Tibial nerve (tissue), 3 donors: ENCODE measurements at regions not wholly inside any gene's neighbourhood (a gene's known extent, or its start where the extent isn't known, plus 50 kb on each side); places are given as distances from the start of the nearest gene placed in this dataset.

Experiments used
- CTCF ChIP-seq, 5 experiments: fragments of 200-600 bp in 3 of 5; fragments of 450-650 bp in 2 of 5; sonication (generic) in 3 of 5; IDR thresholded peaks; one replicate each; pipeline ENCODE4 v1.5.1; 2016 to 2019; ENCODE audit warnings: antibody characterized with exemption in 5 of 5, mild to moderate bottlenecking in 3 of 5, moderate library complexity in 2 of 5
- POLR2A ChIP-seq, 2 donors: fragments of 450-650 bp; IDR thresholded peaks; one replicate each; pipeline ENCODE4 v1.6.1; 2017; ENCODE audit warnings: antibody characterized with exemption in 2 of 2, mild to moderate bottlenecking in 2 of 2, moderate library complexity in 2 of 2

- TF ChIP-seq POLR2A (IDR thresholded peaks at IDR 0.05) (no peak), CTCF (IDR thresholded peaks at IDR 0.05) (no peak)
Measured at GRCh38 chr20:55205665-55206064, 730.3 kb downstream of the DOK5 start.
